ENCODE measurements at regions not wholly inside any gene's neighbourhood (a gene's known extent, or its start where the extent isn't known, plus 50 kb on each side); places are given as distances from the start of the nearest gene placed in this dataset.
"Not testable (repeated sequence)": the region's sequence is repeated elsewhere in the genome, so short reads cannot be mapped to it uniquely, and the experiment has no call there.

DNA sequence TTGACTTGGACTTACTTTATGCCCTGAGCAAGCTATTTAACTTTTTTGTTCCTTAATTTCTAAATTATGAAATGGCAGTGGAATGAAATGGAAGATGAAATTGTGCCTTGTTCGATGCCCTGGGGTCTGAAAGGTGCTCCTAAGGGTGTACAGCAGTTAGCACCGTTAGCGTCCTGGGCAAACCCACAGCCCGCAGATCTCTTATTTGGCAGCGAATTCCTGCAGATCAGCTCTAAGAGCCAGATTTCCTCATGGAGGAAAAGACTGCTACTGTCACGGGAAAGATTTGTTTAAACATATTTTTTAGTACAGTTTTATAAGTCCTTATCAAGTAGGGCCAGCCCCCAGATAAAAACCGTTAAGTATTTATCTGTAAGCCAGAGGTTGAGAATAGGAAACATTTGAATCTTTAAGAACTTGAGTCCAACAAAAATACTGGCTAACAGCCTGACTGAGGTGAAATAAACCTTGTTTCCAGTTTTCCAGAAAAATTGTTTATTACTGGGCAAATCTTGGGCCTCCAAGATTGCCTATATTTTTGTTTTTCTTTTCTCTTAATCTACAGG is 216.5 kb upstream of the DMRT1 start:
- 41 to 46% methylated on average over 7 of the region's 7 CpGs for WGBS, 2 donors
- Histone ChIP-seq H3K27ac (no peak overlapping the region), H3K4me3 (no peak overlapping the region), H3K9me3 (no peaks in the 10 kb centered on the region), H3K27me3 (no peaks in the 10 kb centered on the region), H3K4me1 (peaks cover 6% of the 10 kb centered on the region), H3K36me3 (replicated peaks in 1 of 2; ENCODE audit: insufficient read depth in 1 of 2, low read depth in 2 of 2) (no peaks in the 10 kb centered on the region)
- intact Hi-C loops (cut with DNase I) = no loop called here
- ATAC-seq (no peak), DNase-seq (no peak)
- TF ChIP-seq CTCF (IDR thresholded peaks at IDR 0.05) = no peak
- no peak for TF ChIP-seq POLR2A (IDR thresholded peaks at IDR 0.05)

GRCh38 chr9:625613-626012 is 215.9 kb upstream of the DMRT1 start:
- TF ChIP-seq POLR2A (IDR thresholded peaks at IDR 0.05) (no peak), CTCF (IDR thresholded peaks at IDR 0.05) (no peak)
- 39 to 50% methylated on average over 3 of the region's 3 CpGs for WGBS, 2 donors
- H3K9me3 ChIP-seq = no peaks in the 10 kb centered on the region
- ATAC-seq (no peak), DNase-seq (no peak)
- intact Hi-C loops (cut with DNase I) = no loop called here
- H3K4me3 ChIP-seq = no peak overlapping the region
- peaks cover 6% of the 10 kb centered on the region for H3K4me1 ChIP-seq
- no peaks in the 10 kb centered on the region for H3K36me3 ChIP-seq (replicated peaks in 1 of 2; ENCODE audit: insufficient read depth in 1 of 2, low read depth in 2 of 2)
- no peaks in the 10 kb centered on the region for H3K27me3 ChIP-seq
- H3K27ac ChIP-seq = no peak overlapping the region

DNA sequence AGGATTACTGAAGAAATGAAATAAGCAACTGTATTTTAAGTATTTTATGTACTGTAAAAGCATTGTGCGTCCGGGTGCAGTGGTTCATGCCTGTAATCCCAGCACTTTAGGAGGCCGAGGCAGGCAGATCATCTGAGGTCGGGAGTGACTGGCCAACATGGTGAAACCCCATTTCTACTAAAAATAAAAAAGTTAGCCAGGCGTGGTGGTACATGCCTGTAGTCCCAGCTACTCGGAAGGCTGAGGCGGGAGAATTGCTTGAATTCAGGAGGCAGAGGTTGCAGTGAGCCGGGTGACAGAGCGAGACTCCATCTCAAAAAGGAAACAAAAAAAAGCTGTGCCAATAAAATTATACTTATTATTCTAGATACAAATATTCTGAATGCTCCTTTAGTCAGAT is 215.4 kb upstream of the DMRT1 start:
- WGBS, 2 donors = 88% methylated on average over 9 of the region's 9 CpGs
- H3K4me1 ChIP-seq; H3K9me3 ChIP-seq; ATAC-seq; H3K27me3 ChIP-seq; intact Hi-C loops (cut with DNase I); H3K4me3 ChIP-seq; H3K36me3 ChIP-seq (replicated peaks in 1 of 2; ENCODE audit: insufficient read depth in 1 of 2, low read depth in 2 of 2); DNase-seq; H3K27ac ChIP-seq: not testable (repeated sequence)

DNA sequence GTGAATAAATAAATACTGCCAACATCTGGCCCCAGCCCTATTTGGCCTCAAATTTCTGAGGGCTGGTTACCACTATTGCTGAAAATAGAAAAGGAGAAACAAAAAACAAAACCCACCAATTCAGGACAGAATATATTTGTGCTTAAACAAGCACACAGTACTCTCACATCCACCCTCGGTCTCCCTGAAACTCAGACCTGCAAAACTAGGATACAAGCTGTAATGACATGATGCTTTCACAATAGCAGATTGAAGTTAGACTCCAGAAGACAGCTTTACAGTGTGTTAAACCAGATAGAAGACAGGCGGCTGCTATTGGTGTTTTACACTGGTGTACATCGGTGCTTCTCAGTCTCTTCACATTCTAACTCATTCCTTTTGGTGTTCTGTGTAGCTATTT is 214.9 kb upstream of the DMRT1 start:
- Histone ChIP-seq H3K9me3 (no peaks in the 10 kb centered on the region), H3K27ac (no peak overlapping the region), H3K36me3 (replicated peaks in 1 of 2; ENCODE audit: insufficient read depth in 1 of 2, low read depth in 2 of 2) (no peaks in the 10 kb centered on the region), H3K4me3 (no peak overlapping the region), H3K4me1 (peaks cover 6% of the 10 kb centered on the region), H3K27me3 (no peaks in the 10 kb centered on the region)
- WGBS, 2 donors = 81 to 92% methylated on average over 3 of the region's 3 CpGs
- intact Hi-C loops (cut with DNase I) = no loop called here
- DNase-seq (no peak), ATAC-seq (no peak)
- TF ChIP-seq CTCF (IDR thresholded peaks at IDR 0.05) = no peak
- TF ChIP-seq POLR2A (IDR thresholded peaks at IDR 0.05) = no peak

GRCh38 chr9:627336-627970 is 214.0 kb upstream of the DMRT1 start:
- H3K36me3 ChIP-seq (replicated peaks in 1 of 2; ENCODE audit: insufficient read depth in 1 of 2, low read depth in 2 of 2) = no peaks in the 10 kb centered on the region
- 86 to 96% methylated on average over 2 of the region's 2 CpGs for WGBS, 2 donors
- no peak for ATAC-seq
- intact Hi-C loops (cut with DNase I) = no loop called here
- H3K27ac ChIP-seq = no peak overlapping the region
- no peak for DNase-seq
- peaks cover 6% of the 10 kb centered on the region for H3K4me1 ChIP-seq
- H3K4me3 ChIP-seq = no peak overlapping the region
- H3K27me3 ChIP-seq = no peaks in the 10 kb centered on the region
- TF ChIP-seq CTCF (IDR thresholded peaks at IDR 0.05) = no peak
- TF ChIP-seq POLR2A (IDR thresholded peaks at IDR 0.05) = no peak
- no peaks in the 10 kb centered on the region for H3K9me3 ChIP-seq

Measured in body of pancreas (tissue), 4 donors.